PC-3 (cell line): ENCODE measurements at regions not wholly inside any gene's neighbourhood (a gene's known extent, or its start where the extent isn't known, plus 50 kb on each side); places are given as distances from the start of the nearest gene placed in this dataset.

Experiments
- CTCF ChIP-seq: fragments of 300-600 bp; sonication (generic); conservative IDR thresholded peaks from 2 replicates; pipeline ENCODE4 v1.5.1; 2017; ENCODE audit warnings: antibody characterized with exemption, low read depth, mild to moderate bottlenecking, low read length
- EZH2 ChIP-seq: fragments of 300-600 bp; sonication (generic); IDR thresholded peaks from one replicate; pipeline ENCODE4 v1.6.1; 2017; ENCODE audit warnings: antibody characterized with exemption, mild to moderate bottlenecking, low read length; ENCODE audit not compliant: unreplicated experiment
- EZH2phosphoT487 ChIP-seq: fragments of 300-600 bp; sonication (generic); IDR thresholded peaks from 2 replicates; pipeline ENCODE4 v1.6.1; 2018; ENCODE audit warnings: mild to moderate bottlenecking, antibody characterized with exemption, low read length, borderline replicate concordance

GRCh38 chr5:123835421-123835820 is 323.4 kb downstream of the CSNK1G3 start:
- TF ChIP-seq CTCF, result no peak
- no peak for TF ChIP-seq EZH2phosphoT487
- no peak for TF ChIP-seq EZH2
